Type B pancreatic cell (in vitro differentiated cells): ENCODE measurements at regions not wholly inside any gene's neighbourhood (a gene's known extent, or its start where the extent isn't known, plus 50 kb on each side); places are given as distances from the start of the nearest gene placed in this dataset.

ENCODE experiments used
- DNase-seq: peaks from one replicate; pipeline ENCODE4 v3.0.0; 2021; ENCODE audit warnings: mixed read lengths; ENCODE audit not compliant: unreplicated experiment; ENCODE audit errors: extremely low spot score
- H3K27ac Mint-ChIP-seq: 2 replicates; pipeline ENCODE4 v1.8.0; 2021; ENCODE audit warnings: mild to moderate bottlenecking, mixed read lengths
- H3K27me3 Mint-ChIP-seq: 2 replicates; pipeline ENCODE4 v1.8.0; 2021; ENCODE audit warnings: mixed read lengths
- H3K36me3 Mint-ChIP-seq: 2 replicates; pipeline ENCODE4 v1.8.0; 2021; ENCODE audit warnings: mixed read lengths
- H3K4me1 Mint-ChIP-seq: one replicate; pipeline ENCODE4 v1.8.0; 2021; ENCODE audit warnings: mixed read lengths; ENCODE audit not compliant: unreplicated experiment
- H3K4me3 Mint-ChIP-seq: 2 replicates; pipeline ENCODE4 v1.8.0; 2021; ENCODE audit warnings: mild to moderate bottlenecking, mixed read lengths
- H3K9me3 Mint-ChIP-seq: 2 replicates; pipeline ENCODE4 v1.8.0; 2021; ENCODE audit warnings: mixed read lengths
- CTCF ChIP-seq: fragments of 200-600 bp; sonication (generic); conservative IDR thresholded peaks from 2 replicates; pipeline ENCODE4 v1.5.0; 2021; ENCODE audit warnings: antibody characterized with exemption, mild to moderate bottlenecking

- Mint-ChIP-seq H3K27ac (no peak overlapping the region), H3K36me3 (no peaks in the 10 kb centered on the region), H3K4me1 (no peaks in the 10 kb centered on the region), H3K27me3 (peaks cover 25% of the 10 kb centered on the region), H3K4me3 (no peak overlapping the region), H3K9me3 (no peaks in the 10 kb centered on the region)
- TF ChIP-seq CTCF = no peak
- DNase-seq = no peak
Observed at GRCh38 chr16:26905336-26905735, 161.4 kb upstream of the C16orf82 start.

GRCh38 chr16:26909623-26910022 is 157.1 kb upstream of the C16orf82 start:
- Mint-ChIP-seq H3K27ac (no peak overlapping the region), H3K4me1 (no peaks in the 10 kb centered on the region), H3K4me3 (no peak overlapping the region), H3K36me3 (no peaks in the 10 kb centered on the region), H3K9me3 (no peaks in the 10 kb centered on the region), H3K27me3 (peaks cover 22% of the 10 kb centered on the region)
- no peak for TF ChIP-seq CTCF
- DNase-seq = no peak

GRCh38 chr16:26911436-26911835 is 155.3 kb upstream of the C16orf82 start:
- TF ChIP-seq CTCF = no peak
- H3K27me3 Mint-ChIP-seq = peaks cover 18% of the 10 kb centered on the region
- H3K4me3 Mint-ChIP-seq = no peak overlapping the region
- no peak for DNase-seq
- no peaks in the 10 kb centered on the region for H3K9me3 Mint-ChIP-seq
- H3K4me1 Mint-ChIP-seq = no peaks in the 10 kb centered on the region
- no peaks in the 10 kb centered on the region for H3K36me3 Mint-ChIP-seq
- no peak overlapping the region for H3K27ac Mint-ChIP-seq

GRCh38 chr16:26913851-26914250 is 152.9 kb upstream of the C16orf82 start:
- Mint-ChIP-seq H3K4me3 (no peak overlapping the region), H3K27ac (no peak overlapping the region)

GRCh38 chr16:26930786-26931581 is 135.7 kb upstream of the C16orf82 start:
- Mint-ChIP-seq H3K4me3 (no peak overlapping the region), H3K4me1 (no peaks in the 10 kb centered on the region), H3K9me3 (peaks cover 3% of the 10 kb centered on the region), H3K27me3 (peaks cover 27% of the 10 kb centered on the region), H3K36me3 (no peaks in the 10 kb centered on the region), H3K27ac (no peak overlapping the region)
- no peak for TF ChIP-seq CTCF
- no peak for DNase-seq

More at GRCh38 chr16:26913851-26914250, 152.9 kb upstream of the C16orf82 start:
- DNase-seq = no peak
- no peaks in the 10 kb centered on the region for H3K36me3 Mint-ChIP-seq
- no peaks in the 10 kb centered on the region for H3K9me3 Mint-ChIP-seq
- TF ChIP-seq CTCF = no peak
- H3K27me3 Mint-ChIP-seq = peaks cover 9% of the 10 kb centered on the region
- H3K4me1 Mint-ChIP-seq = no peaks in the 10 kb centered on the region
